Gastroesophageal sphincter (tissue), 3 donors: ENCODE measurements at regions not wholly inside any gene's neighbourhood (a gene's known extent, or its start where the extent isn't known, plus 50 kb on each side); places are given as distances from the start of the nearest gene placed in this dataset.

Experiments
- CTCF ChIP-seq, 4 experiments: fragments of 200-600 bp in 2 of 4; fragments of 450-650 bp in 2 of 4; sonication (generic) in 1 of 4; IDR thresholded peaks; one replicate each; pipeline ENCODE4 v1.5.1; 2017 to 2019; ENCODE audit warnings: antibody characterized with exemption in 4 of 4, mild to moderate bottlenecking in 2 of 4, moderate library complexity in 2 of 4
- POLR2A ChIP-seq, 2 donors: fragments of 450-650 bp; IDR thresholded peaks; one replicate each; pipeline ENCODE4 v1.6.1; 2017; ENCODE audit warnings: antibody characterized with exemption in 2 of 2, mild to moderate bottlenecking in 2 of 2, moderate library complexity in 1 of 2

- no peak for TF ChIP-seq CTCF (IDR thresholded peaks at IDR 0.05)
- TF ChIP-seq POLR2A (IDR thresholded peaks at IDR 0.05) = no peak
Measured at GRCh38 chr2:240327566-240327965, 107.9 kb upstream of the GPC1 start.
